Muscle of back (tissue), 3 donors: ENCODE measurements at regions not wholly inside any gene's neighbourhood (a gene's known extent, or its start where the extent isn't known, plus 50 kb on each side); places are given as distances from the start of the nearest gene placed in this dataset.
"Not testable (repeated sequence)": the region's sequence is repeated elsewhere in the genome, so short reads cannot be mapped to it uniquely, and the experiment has no call there.

ENCODE experiments used
- DNase-seq, 3 donors: peaks; one replicate each; pipeline versions ENCODE4 v3.0.0 to v3.0.0-alpha.2; 2013

GRCh38 chr20:12737497-12737896, 271.3 kb upstream of the SPTLC3 start:
- no peak for DNase-seq

GRCh38 chr20:12737900-12738299, 270.9 kb upstream of the SPTLC3 start:
- DNase-seq = no peak

- no peak for DNase-seq
These were observed 268.1 kb upstream of the SPTLC3 start for GRCh38 chr20:12740647-12741046.

GRCh38 chr20:12744037-12744436, 264.7 kb upstream of the SPTLC3 start:
- DNase-seq = no peak

- no peak for DNase-seq
These were observed 260.3 kb upstream of the SPTLC3 start for GRCh38 chr20:12748359-12748994.

GRCh38 chr20:12750221-12750620, 258.6 kb upstream of the SPTLC3 start:
- DNase-seq = peak in 2 of 3 donors; percentile 6 to 36

- DNase-seq = not testable (repeated sequence)
These were observed 255.7 kb upstream of the SPTLC3 start for GRCh38 chr20:12752900-12753693.

- DNase-seq = not testable (repeated sequence)
These were observed 255.0 kb upstream of the SPTLC3 start for GRCh38 chr20:12753742-12754141.

GRCh38 chr20:12759493-12759892, 249.3 kb upstream of the SPTLC3 start:
- not testable (repeated sequence) for DNase-seq

GRCh38 chr20:12762725-12763124, 246.0 kb upstream of the SPTLC3 start:
- peak in 1 of 3 donors; percentile 32 for DNase-seq

GRCh38 chr20:12763406-12763805, 245.4 kb upstream of the SPTLC3 start:
- DNase-seq = no peak

- DNase-seq = no peak
These were observed 244.7 kb upstream of the SPTLC3 start for GRCh38 chr20:12764053-12764452.

GRCh38 chr20:12764851-12765250, 243.9 kb upstream of the SPTLC3 start:
- DNase-seq = no peak

- DNase-seq = peak in 1 of 3 donors; percentile 60
These were observed 234.8 kb upstream of the SPTLC3 start for GRCh38 chr20:12773936-12774335.

GRCh38 chr20:12775041-12775440, 233.7 kb upstream of the SPTLC3 start:
- DNase-seq = peak in 1 of 3 donors; percentile 34

- no peak for DNase-seq
These were observed 231.8 kb upstream of the SPTLC3 start for GRCh38 chr20:12777016-12777415.

- peak in 1 of 3 donors; percentile 77 for DNase-seq
These were observed 222.5 kb upstream of the SPTLC3 start for GRCh38 chr20:12786276-12786675.

- DNase-seq = no peak
These were observed 220.0 kb upstream of the SPTLC3 start for GRCh38 chr20:12788632-12789299.

GRCh38 chr20:12790859-12791258, 217.9 kb upstream of the SPTLC3 start:
- DNase-seq = no peak

GRCh38 chr20:12798286-12798685, 210.5 kb upstream of the SPTLC3 start:
- no peak for DNase-seq

- DNase-seq = no peak
These were observed 200.7 kb upstream of the SPTLC3 start for GRCh38 chr20:12808006-12808567.

- DNase-seq = peak in 2 of 3 donors; percentile 55 to 77
These were observed 193.5 kb upstream of the SPTLC3 start for GRCh38 chr20:12815231-12815768.
